Activated CD8-positive, alpha-beta T cell treated with anti-CD3 and anti-CD28 coated beads for 36 hours (primary cell): ENCODE measurements at regions not wholly inside any gene's neighbourhood (a gene's known extent, or its start where the extent isn't known, plus 50 kb on each side); places are given as distances from the start of the nearest gene placed in this dataset.

Source experiments
- ATAC-seq: fragments of 200-7000 bp; cut with Tn5 transposase; one replicate; pipeline ENCODE4 v1.10.0; 2021; ENCODE audit warnings: mild to moderate bottlenecking, moderate library complexity
- CTCF ChIA-PET: fragments of 350-600 bp; sonication (Branson Sonifier 250); formaldehyde crosslinking; loops from one replicate; lab custom pipeline; 2021; ENCODE audit warnings: antibody characterized with exemption; lab: Charles Lee
- POLR2A ChIA-PET: fragments of 350-600 bp; sonication (Branson Sonifier 250); formaldehyde crosslinking; loops from one replicate; lab custom pipeline; 2021; ENCODE audit warnings: antibody characterized with exemption; lab: Charles Lee
- DNase-seq: peaks from one replicate; pipeline ENCODE4 v3.0.0-alpha.2; 2020
- H3K27ac Mint-ChIP-seq: one replicate; pipeline ENCODE4 v1.8.0; 2021; ENCODE audit warnings: mild to moderate bottlenecking, mixed read lengths
- H3K27me3 Mint-ChIP-seq: one replicate; pipeline ENCODE4 v1.8.0; 2021; ENCODE audit warnings: mixed read lengths
- H3K36me3 Mint-ChIP-seq: one replicate; pipeline ENCODE4 v1.8.0; 2021; ENCODE audit warnings: low read depth, mixed read lengths
- H3K4me1 Mint-ChIP-seq: one replicate; pipeline ENCODE4 v1.8.0; 2021; ENCODE audit warnings: low read depth, mixed read lengths
- H3K4me3 Mint-ChIP-seq: one replicate; pipeline ENCODE4 v1.8.0; 2021; ENCODE audit warnings: mild to moderate bottlenecking, moderate library complexity, mixed read lengths
- H3K9me3 Mint-ChIP-seq: one replicate; pipeline ENCODE4 v1.8.0; 2021; ENCODE audit warnings: mixed read lengths
- CTCF ChIP-seq: fragments of 200-600 bp; IDR thresholded peaks from one replicate; pipeline ENCODE4 v1.8.0; 2022; ENCODE audit warnings: antibody characterized with exemption, mild to moderate bottlenecking
- intact Hi-C: fragments of 100-400 bp; cut with micrococcal nuclease; formaldehyde crosslinking; loops from one replicate; pipeline ENCODE4 v1.10.0; 2022

- Mint-ChIP-seq H3K9me3 (peaks cover 21% of the 10 kb centered on the region), H3K4me1 (no peaks in the 10 kb centered on the region)
Observed at GRCh38 chr4:189255636-189256035, 685.0 kb upstream of the FRG1 start.

GRCh38 chr4:189261475-189261874 lies 679.2 kb upstream of the FRG1 start:
- no peaks in the 10 kb centered on the region for H3K4me1 Mint-ChIP-seq
- no peaks in the 10 kb centered on the region for H3K36me3 Mint-ChIP-seq
- TF ChIP-seq CTCF = no peak
- ATAC-seq (no peak), DNase-seq (no peak)
- intact Hi-C loops = no loop called here
- ChIA-PET POLR2A (no interaction called here), CTCF (no interaction called here)
- no peak overlapping the region for H3K27ac Mint-ChIP-seq
- no peak overlapping the region for H3K4me3 Mint-ChIP-seq
- H3K27me3 Mint-ChIP-seq = no peaks in the 10 kb centered on the region
- peaks cover 7% of the 10 kb centered on the region for H3K9me3 Mint-ChIP-seq

More at GRCh38 chr4:189255636-189256035, 685.0 kb upstream of the FRG1 start:
- ATAC-seq (no peak), DNase-seq (no peak)
- Mint-ChIP-seq H3K4me3 (no peak overlapping the region), H3K36me3 (no peaks in the 10 kb centered on the region), H3K27ac (no peak overlapping the region), H3K27me3 (no peaks in the 10 kb centered on the region)
- POLR2A ChIA-PET = no interaction called here
- TF ChIP-seq CTCF = no peak
- intact Hi-C loops = no loop called here
- CTCF ChIA-PET = no interaction called here

- Mint-ChIP-seq H3K36me3 (no peaks in the 10 kb centered on the region), H3K27me3 (no peaks in the 10 kb centered on the region), H3K27ac (no peak overlapping the region), H3K9me3 (peaks cover 14% of the 10 kb centered on the region), H3K4me1 (no peaks in the 10 kb centered on the region), H3K4me3 (no peak overlapping the region)
- TF ChIP-seq CTCF = no peak
- ChIA-PET POLR2A (no interaction called here), CTCF (no interaction called here)
- DNase-seq = no peak
- ATAC-seq = no peak
- intact Hi-C loops = no loop called here
Observed at GRCh38 chr4:189265515-189265914, 675.2 kb upstream of the FRG1 start.

- intact Hi-C loops = no loop called here
- H3K4me1 Mint-ChIP-seq = no peaks in the 10 kb centered on the region
- no peaks in the 10 kb centered on the region for H3K36me3 Mint-ChIP-seq
- POLR2A ChIA-PET = no interaction called here
- no peak overlapping the region for H3K4me3 Mint-ChIP-seq
- H3K9me3 Mint-ChIP-seq = peaks cover 11% of the 10 kb centered on the region
- H3K27me3 Mint-ChIP-seq = no peaks in the 10 kb centered on the region
- DNase-seq = no peak
- ATAC-seq = no peak
- H3K27ac Mint-ChIP-seq = no peak overlapping the region
- CTCF ChIA-PET = no interaction called here
- no peak for TF ChIP-seq CTCF
Observed at GRCh38 chr4:189267312-189267965, 673.2 kb upstream of the FRG1 start.

GRCh38 chr4:189278597-189279165 lies 662.0 kb upstream of the FRG1 start:
- TF ChIP-seq CTCF = no peak
- H3K36me3 Mint-ChIP-seq = no peaks in the 10 kb centered on the region
- H3K4me1 Mint-ChIP-seq = no peaks in the 10 kb centered on the region
- no peak overlapping the region for H3K4me3 Mint-ChIP-seq
- CTCF ChIA-PET = no interaction called here
- H3K27me3 Mint-ChIP-seq = no peaks in the 10 kb centered on the region
- intact Hi-C loops = no loop called here
- no peak for DNase-seq
- POLR2A ChIA-PET = no interaction called here
- peaks cover 8% of the 10 kb centered on the region for H3K9me3 Mint-ChIP-seq
- ATAC-seq = no peak
- no peak overlapping the region for H3K27ac Mint-ChIP-seq
